ENCODE measurements at regions not wholly inside any gene's neighbourhood (a gene's known extent, or its start where the extent isn't known, plus 50 kb on each side); places are given as distances from the start of the nearest gene placed in this dataset.

- DNase-seq: no peak
These were observed 1480.9 kb upstream of the SLC39A10 start for GRCh38 chr2:194176134-194176533.

GRCh38 chr2:194166818-194167217 lies 1490.2 kb upstream of the SLC39A10 start:
- DNase-seq: peak; percentile 27

- DNase-seq: no peak
These were observed 1501.6 kb upstream of the SLC39A10 start for GRCh38 chr2:194155431-194155830.

GRCh38 chr2:194151231-194151630 lies 1505.8 kb upstream of the SLC39A10 start:
- no peak for DNase-seq

GRCh38 chr2:194135463-194135862 lies 1521.6 kb upstream of the SLC39A10 start:
- no peak for DNase-seq

GRCh38 chr2:194128810-194129209 lies 1528.2 kb upstream of the SLC39A10 start:
- DNase-seq: no peak

- no peak for DNase-seq
These were observed 1530.6 kb upstream of the SLC39A10 start for GRCh38 chr2:194126418-194126817.

- no peak for DNase-seq
These were observed 1540.2 kb upstream of the SLC39A10 start for GRCh38 chr2:194116861-194117260.

- DNase-seq: no peak
These were observed 1551.7 kb upstream of the SLC39A10 start for GRCh38 chr2:194105358-194105757.

GRCh38 chr2:194104687-194105086 lies 1552.3 kb upstream of the SLC39A10 start:
- no peak for DNase-seq

- DNase-seq: no peak
These were observed 1552.9 kb upstream of the SLC39A10 start for GRCh38 chr2:194103941-194104659.

- no peak for DNase-seq
These were observed 1554.5 kb upstream of the SLC39A10 start for GRCh38 chr2:194102546-194102945.

GRCh38 chr2:194100201-194100600 lies 1556.8 kb upstream of the SLC39A10 start:
- no peak for DNase-seq

- DNase-seq: no peak
These were observed 1560.6 kb upstream of the SLC39A10 start for GRCh38 chr2:194096402-194096801.

GRCh38 chr2:194095359-194095758 lies 1561.7 kb upstream of the SLC39A10 start:
- no peak for DNase-seq

- DNase-seq: no peak
These were observed 1566.6 kb upstream of the SLC39A10 start for GRCh38 chr2:194090251-194090905.

- no peak for DNase-seq
These were observed 1569.7 kb upstream of the SLC39A10 start for GRCh38 chr2:194087089-194087958.

GRCh38 chr2:194086129-194086528 lies 1570.9 kb upstream of the SLC39A10 start:
- no peak for DNase-seq

- DNase-seq: no peak
These were observed 1577.0 kb upstream of the SLC39A10 start for GRCh38 chr2:194079989-194080388.

GRCh38 chr2:194077366-194077765 lies 1579.7 kb upstream of the SLC39A10 start:
- DNase-seq: no peak

- DNase-seq: no peak
These were observed 1594.6 kb upstream of the SLC39A10 start for GRCh38 chr2:194062401-194062800.

GRCh38 chr2:194060269-194060668 lies 1596.8 kb upstream of the SLC39A10 start:
- no peak for DNase-seq

GRCh38 chr2:194054313-194054712 lies 1602.7 kb upstream of the SLC39A10 start:
- no peak for DNase-seq

- no peak for DNase-seq
These were observed 1612.7 kb upstream of the SLC39A10 start for GRCh38 chr2:194044321-194044720.
